ENCODE measurements at regions not wholly inside any gene's neighbourhood (a gene's known extent, or its start where the extent isn't known, plus 50 kb on each side); places are given as distances from the start of the nearest gene placed in this dataset.

DNA sequence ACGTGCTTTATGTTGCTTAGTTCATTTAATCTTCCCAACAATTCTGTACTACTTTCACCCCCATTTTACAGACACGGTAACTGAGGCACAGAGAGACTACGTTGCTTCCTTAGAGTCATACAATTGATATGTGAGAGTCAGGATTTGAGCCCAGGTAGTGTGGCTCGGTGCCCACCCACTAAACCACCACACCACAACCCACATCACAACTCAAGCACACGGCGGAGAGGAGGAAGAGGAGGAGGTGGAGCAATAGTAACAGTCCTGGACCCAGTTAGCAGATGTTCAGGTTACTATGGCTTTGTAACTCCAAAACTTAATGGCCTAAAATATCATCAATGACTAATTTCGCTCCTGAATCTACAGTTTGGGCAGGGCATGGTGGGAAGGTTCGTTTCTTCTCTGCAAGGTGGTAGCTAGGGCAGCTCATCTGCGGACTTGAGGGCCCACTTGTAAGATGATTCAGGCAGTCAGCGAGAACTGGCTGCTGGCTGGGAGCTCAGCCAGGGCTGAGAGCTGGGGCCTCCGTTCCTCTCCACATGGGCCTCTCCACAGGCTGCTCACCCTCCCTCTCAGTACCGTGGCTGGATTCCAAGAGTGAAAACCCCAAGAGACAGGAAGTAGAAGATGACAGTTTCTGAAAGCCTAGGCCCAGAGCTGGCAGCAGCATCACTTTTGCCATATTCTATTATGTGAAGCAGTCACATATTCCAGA is 167.1 kb downstream of the ZFP36L2 start:
- no peak overlapping the region for H3K23ac ChIP-seq (ENCODE audit: low read depth, low read length, poor library complexity)
- H3K27me3 ChIP-seq (ENCODE audit: control insufficient read depth in 3 of 3, insufficient read depth in 3 of 3, low read depth in 1 of 3, low read length in 3 of 3) = no peaks in the 10 kb centered on the region
- H2BK15ac ChIP-seq (ENCODE audit: low read length) = peak overlapping the region; percentile 12
- H3K4me3 ChIP-seq (ENCODE audit: low read length in 2 of 2) = no peak overlapping the region
- no CpG with 5 or more reads among the region's 12 CpGs for WGBS, 2 donors (ENCODE audit: extremely low coverage in 2 of 2, insufficient read length in 2 of 2, insufficient replicate concordance in 1 of 2)
- no peak overlapping the region for H3K14ac ChIP-seq (ENCODE audit: low read length)
- H3K9ac ChIP-seq (ENCODE audit: low read depth, low read length, poor library complexity) = no peak overlapping the region
- H2BK5ac ChIP-seq (ENCODE audit: low read length) = peak overlapping the region; percentile 78
- peak overlapping the region; percentile 61 for H3K18ac ChIP-seq (ENCODE audit: low read length)
- peak overlapping the region; percentile 67 for H2AK5ac ChIP-seq (ENCODE audit: low read depth, low read length)
- H4K8ac ChIP-seq (ENCODE audit: low read depth, low read length) = no peak overlapping the region
- H3K4me2 ChIP-seq (ENCODE audit: insufficient read depth, low read length, poor library complexity, severe bottlenecking) = no peak overlapping the region
- DNase-seq (ENCODE audit: low spot score) = no peak
- H3K27ac ChIP-seq (replicated peaks; ENCODE audit: low read length) = peak overlapping the region; percentile 12
- no peak overlapping the region for H2BK12ac ChIP-seq (ENCODE audit: low read length)
- H3K79me1 ChIP-seq (ENCODE audit: low read depth, low read length) = no peaks in the 10 kb centered on the region
- H3K4me1 ChIP-seq (ENCODE audit: control insufficient read depth in 2 of 2, insufficient read depth in 1 of 2, low read depth in 1 of 2, low read length in 2 of 2) = peaks cover 21 to 23% of the 10 kb centered on the region in 2 donors
- no peak overlapping the region for H2BK120ac ChIP-seq (ENCODE audit: low read depth, low read length)
- no peak overlapping the region for H3K4ac ChIP-seq (ENCODE audit: low read length)
- peaks cover 3 to 6% of the 10 kb centered on the region in 2 donors for H3K9me3 ChIP-seq (replicated peaks in 1 of 2; ENCODE audit: control insufficient read depth in 2 of 2, insufficient read depth in 1 of 2, low read depth in 1 of 2, low read length in 2 of 2)
- no peaks in the 10 kb centered on the region for H3K36me3 ChIP-seq (replicated peaks in 1 of 2; ENCODE audit: control insufficient read depth in 2 of 2, insufficient read depth in 2 of 2, low read length in 2 of 2)
- H2AFZ ChIP-seq (ENCODE audit: low read length) = no peak overlapping the region
- peak overlapping the region; percentile 34 for H4K91ac ChIP-seq (ENCODE audit: low read depth, low read length, poor library complexity)

DNA sequence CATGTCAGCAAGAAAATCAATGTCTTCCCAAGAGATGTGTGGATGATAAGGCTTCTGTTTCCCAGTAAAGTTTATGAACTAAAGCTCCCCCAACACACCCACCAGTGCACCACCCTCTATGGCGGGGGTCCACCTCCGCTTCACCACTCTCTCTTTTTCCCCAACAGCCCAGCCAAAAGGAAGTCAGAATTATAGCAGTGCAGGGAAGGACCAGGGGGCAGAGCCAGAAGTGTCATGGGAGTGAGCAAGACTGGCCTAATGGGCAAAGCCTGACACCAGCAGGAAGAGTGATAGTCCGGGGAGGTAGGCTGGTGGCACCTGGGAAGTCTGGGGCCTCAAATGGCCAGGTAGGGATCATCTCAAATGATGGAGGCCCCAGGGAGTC is 167.7 kb downstream of the ZFP36L2 start:
- H2BK12ac ChIP-seq (ENCODE audit: low read length) = no peak overlapping the region
- H3K4me1 ChIP-seq (ENCODE audit: control insufficient read depth in 2 of 2, insufficient read depth in 1 of 2, low read depth in 1 of 2, low read length in 2 of 2) = peaks cover 25% of the 10 kb centered on the region in 2 donors
- H3K18ac ChIP-seq (ENCODE audit: low read length) = peak overlapping the region; percentile 65
- H3K27ac ChIP-seq (replicated peaks; ENCODE audit: low read length) = peak overlapping the region; percentile 60
- H3K27me3 ChIP-seq (ENCODE audit: control insufficient read depth in 3 of 3, insufficient read depth in 3 of 3, low read depth in 1 of 3, low read length in 3 of 3) = no peaks in the 10 kb centered on the region
- H3K9ac ChIP-seq (ENCODE audit: low read depth, low read length, poor library complexity) = no peak overlapping the region
- peak overlapping the region; percentile 42 for H2AFZ ChIP-seq (ENCODE audit: low read length)
- H3K23ac ChIP-seq (ENCODE audit: low read depth, low read length, poor library complexity) = no peak overlapping the region
- H2BK120ac ChIP-seq (ENCODE audit: low read depth, low read length) = no peak overlapping the region
- H2AK5ac ChIP-seq (ENCODE audit: low read depth, low read length) = peak overlapping the region; percentile 67
- H3K4me2 ChIP-seq (ENCODE audit: insufficient read depth, low read length, poor library complexity, severe bottlenecking) = no peak overlapping the region
- WGBS, 2 donors (ENCODE audit: extremely low coverage in 2 of 2, insufficient read length in 2 of 2, insufficient replicate concordance in 1 of 2) = no CpG with 5 or more reads among the region's 3 CpGs
- no peaks in the 10 kb centered on the region for H3K36me3 ChIP-seq (replicated peaks in 1 of 2; ENCODE audit: control insufficient read depth in 2 of 2, insufficient read depth in 2 of 2, low read length in 2 of 2)
- no peak overlapping the region for H2BK15ac ChIP-seq (ENCODE audit: low read length)
- no peak overlapping the region for H4K8ac ChIP-seq (ENCODE audit: low read depth, low read length)
- H2BK5ac ChIP-seq (ENCODE audit: low read length) = peak overlapping the region; percentile 78
- no peak overlapping the region for H3K4me3 ChIP-seq (ENCODE audit: low read length in 2 of 2)
- H3K9me3 ChIP-seq (replicated peaks in 1 of 2; ENCODE audit: control insufficient read depth in 2 of 2, insufficient read depth in 1 of 2, low read depth in 1 of 2, low read length in 2 of 2) = peaks cover 0 to 6% of the 10 kb centered on the region in 2 donors
- DNase-seq (ENCODE audit: low spot score) = no peak
- H4K91ac ChIP-seq (ENCODE audit: low read depth, low read length, poor library complexity) = no peak overlapping the region
- no peak overlapping the region for H3K14ac ChIP-seq (ENCODE audit: low read length)
- no peaks in the 10 kb centered on the region for H3K79me1 ChIP-seq (ENCODE audit: low read depth, low read length)
- no peak overlapping the region for H3K4ac ChIP-seq (ENCODE audit: low read length)

GRCh38 chr2:43057742-43058725 is 168.4 kb downstream of the ZFP36L2 start:
- H3K79me1 ChIP-seq (ENCODE audit: low read depth, low read length) = no peaks in the 10 kb centered on the region
- peak overlapping the region; percentile 93 for H3K18ac ChIP-seq (ENCODE audit: low read length)
- no CpG with 5 or more reads among the region's 20 CpGs for WGBS, 2 donors (ENCODE audit: extremely low coverage in 2 of 2, insufficient read length in 2 of 2, insufficient replicate concordance in 1 of 2)
- peak overlapping the region; percentile 48 for H2BK12ac ChIP-seq (ENCODE audit: low read length)
- peak overlapping the region; percentile 44 for H2AK5ac ChIP-seq (ENCODE audit: low read depth, low read length)
- H4K8ac ChIP-seq (ENCODE audit: low read depth, low read length) = no peak overlapping the region
- no peak overlapping the region for H3K23ac ChIP-seq (ENCODE audit: low read depth, low read length, poor library complexity)
- no peaks in the 10 kb centered on the region for H3K36me3 ChIP-seq (replicated peaks in 1 of 2; ENCODE audit: control insufficient read depth in 2 of 2, insufficient read depth in 2 of 2, low read length in 2 of 2)
- H2BK15ac ChIP-seq (ENCODE audit: low read length) = peak overlapping the region; percentile 34
- H3K14ac ChIP-seq (ENCODE audit: low read length) = no peak overlapping the region
- H2BK5ac ChIP-seq (ENCODE audit: low read length) = peak overlapping the region; percentile 78
- peak overlapping the region; percentile 48 for H2BK120ac ChIP-seq (ENCODE audit: low read depth, low read length)
- H3K4me2 ChIP-seq (ENCODE audit: insufficient read depth, low read length, poor library complexity, severe bottlenecking) = no peak overlapping the region
- DNase-seq (ENCODE audit: low spot score) = no peak
- H4K91ac ChIP-seq (ENCODE audit: low read depth, low read length, poor library complexity) = peak overlapping the region; percentile 3
- peak overlapping the region; percentile 60 for H3K27ac ChIP-seq (replicated peaks; ENCODE audit: low read length)
- H2AFZ ChIP-seq (ENCODE audit: low read length) = peak overlapping the region; percentile 42
- no peak overlapping the region for H3K9ac ChIP-seq (ENCODE audit: low read depth, low read length, poor library complexity)
- H3K4me1 ChIP-seq (ENCODE audit: control insufficient read depth in 2 of 2, insufficient read depth in 1 of 2, low read depth in 1 of 2, low read length in 2 of 2) = peaks cover 25% of the 10 kb centered on the region in 2 donors
- no peaks in the 10 kb centered on the region for H3K27me3 ChIP-seq (ENCODE audit: control insufficient read depth in 3 of 3, insufficient read depth in 3 of 3, low read depth in 1 of 3, low read length in 3 of 3)
- H3K4me3 ChIP-seq (ENCODE audit: low read length in 2 of 2) = no peak overlapping the region
- H3K9me3 ChIP-seq (replicated peaks in 1 of 2; ENCODE audit: control insufficient read depth in 2 of 2, insufficient read depth in 1 of 2, low read depth in 1 of 2, low read length in 2 of 2) = peaks cover 0 to 6% of the 10 kb centered on the region in 2 donors
- no peak overlapping the region for H3K4ac ChIP-seq (ENCODE audit: low read length)

All from neuronal stem cell (in vitro differentiated cells).